Glutamatergic neuron (in vitro differentiated cells): ENCODE measurements at regions not wholly inside any gene's neighbourhood (a gene's known extent, or its start where the extent isn't known, plus 50 kb on each side); places are given as distances from the start of the nearest gene placed in this dataset.
"Not testable (repeated sequence)": the region's sequence is repeated elsewhere in the genome, so short reads cannot be mapped to it uniquely, and the experiment has no call there.

Source experiments
- DNase-seq: peaks from one replicate; pipeline ENCODE4 v3.0.0; 2022
- H3K27ac Mint-ChIP-seq: one replicate; pipeline ENCODE4 v1.8.0; 2020; ENCODE audit warnings: mild to moderate bottlenecking, mixed read lengths, inconsistent platforms; ENCODE audit not compliant: unreplicated experiment
- H3K27me3 Mint-ChIP-seq: one replicate; pipeline ENCODE4 v1.8.0; 2020; ENCODE audit warnings: mild to moderate bottlenecking, moderate library complexity, mixed read lengths, inconsistent platforms; ENCODE audit not compliant: unreplicated experiment
- H3K36me3 Mint-ChIP-seq: one replicate; pipeline ENCODE4 v1.8.0; 2020; ENCODE audit warnings: mild to moderate bottlenecking, mixed read lengths, inconsistent platforms; ENCODE audit not compliant: unreplicated experiment
- H3K4me1 Mint-ChIP-seq: one replicate; pipeline ENCODE4 v1.8.0; 2020; ENCODE audit warnings: mild to moderate bottlenecking, low read depth, mixed read lengths, inconsistent platforms; ENCODE audit not compliant: unreplicated experiment
- H3K4me3 Mint-ChIP-seq: one replicate; pipeline ENCODE4 v1.8.0; 2020; ENCODE audit warnings: mild to moderate bottlenecking, mixed read lengths, inconsistent platforms; ENCODE audit not compliant: unreplicated experiment
- H3K9me3 Mint-ChIP-seq: one replicate; pipeline ENCODE4 v1.8.0; 2020; ENCODE audit warnings: mild to moderate bottlenecking, moderate library complexity, mixed read lengths, inconsistent platforms; ENCODE audit not compliant: unreplicated experiment
- TF ChIP-seq, protein P1 (sequence below): fragments of 200-600 bp; sonication (generic); IDR thresholded peaks from one replicate; pipeline ENCODE4 v1.5.0; 2021; ENCODE audit not compliant: partially characterized antibody, unreplicated experiment

DNA sequence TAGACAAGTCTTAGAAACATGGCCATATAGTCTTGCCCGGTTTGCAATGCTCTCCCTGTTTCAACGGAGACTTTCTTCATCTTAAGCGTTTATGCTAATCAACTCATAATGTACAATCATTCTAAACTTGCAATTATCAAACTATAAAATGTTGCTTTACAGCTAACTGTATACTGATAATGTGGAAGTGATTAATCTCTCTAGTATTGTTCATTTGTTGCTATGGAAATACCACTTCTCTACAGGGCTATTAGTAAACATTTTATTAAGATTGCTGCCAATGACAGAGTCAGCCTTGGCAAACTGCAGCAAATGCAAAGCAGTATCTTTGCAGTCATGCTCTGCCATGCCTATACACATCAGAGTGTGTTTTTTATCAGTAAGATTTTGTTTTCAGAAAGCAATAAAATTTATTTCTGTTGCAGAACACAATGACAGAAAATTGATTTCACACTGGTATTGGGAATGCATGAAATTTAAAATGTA is 1201.8 kb upstream of the CDH2 start:
- no peaks in the 10 kb centered on the region for H3K9me3 Mint-ChIP-seq
- TF ChIP-seq, protein P1, sequence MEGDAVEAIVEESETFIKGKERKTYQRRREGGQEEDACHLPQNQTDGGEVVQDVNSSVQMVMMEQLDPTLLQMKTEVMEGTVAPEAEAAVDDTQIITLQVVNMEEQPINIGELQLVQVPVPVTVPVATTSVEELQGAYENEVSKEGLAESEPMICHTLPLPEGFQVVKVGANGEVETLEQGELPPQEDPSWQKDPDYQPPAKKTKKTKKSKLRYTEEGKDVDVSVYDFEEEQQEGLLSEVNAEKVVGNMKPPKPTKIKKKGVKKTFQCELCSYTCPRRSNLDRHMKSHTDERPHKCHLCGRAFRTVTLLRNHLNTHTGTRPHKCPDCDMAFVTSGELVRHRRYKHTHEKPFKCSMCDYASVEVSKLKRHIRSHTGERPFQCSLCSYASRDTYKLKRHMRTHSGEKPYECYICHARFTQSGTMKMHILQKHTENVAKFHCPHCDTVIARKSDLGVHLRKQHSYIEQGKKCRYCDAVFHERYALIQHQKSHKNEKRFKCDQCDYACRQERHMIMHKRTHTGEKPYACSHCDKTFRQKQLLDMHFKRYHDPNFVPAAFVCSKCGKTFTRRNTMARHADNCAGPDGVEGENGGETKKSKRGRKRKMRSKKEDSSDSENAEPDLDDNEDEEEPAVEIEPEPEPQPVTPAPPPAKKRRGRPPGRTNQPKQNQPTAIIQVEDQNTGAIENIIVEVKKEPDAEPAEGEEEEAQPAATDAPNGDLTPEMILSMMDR = no peak
- H3K4me1 Mint-ChIP-seq = no peaks in the 10 kb centered on the region
- H3K27me3 Mint-ChIP-seq = no peaks in the 10 kb centered on the region
- H3K27ac Mint-ChIP-seq = no peak overlapping the region
- no peak overlapping the region for H3K4me3 Mint-ChIP-seq
- H3K36me3 Mint-ChIP-seq = no peaks in the 10 kb centered on the region
- DNase-seq = no peak

DNA sequence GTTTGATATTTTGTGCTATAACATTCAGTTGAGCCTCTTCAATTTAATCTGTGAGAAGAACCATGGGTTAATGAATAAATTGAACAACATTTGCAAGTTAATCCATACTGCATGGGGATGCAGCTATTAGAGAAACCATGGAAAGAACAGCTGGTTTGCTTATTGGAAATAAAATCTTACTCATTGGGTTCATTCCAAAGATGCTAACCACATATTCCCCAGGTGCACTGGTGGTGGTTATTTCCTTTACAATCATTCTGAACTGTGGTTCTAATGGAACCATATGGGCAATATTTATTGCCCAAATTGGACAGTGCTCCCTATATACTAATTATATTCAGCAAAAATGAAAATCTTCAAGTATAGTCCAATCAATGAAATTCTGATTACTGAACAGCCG is 1200.4 kb upstream of the CDH2 start:
- no peaks in the 10 kb centered on the region for H3K27me3 Mint-ChIP-seq
- H3K4me3 Mint-ChIP-seq = no peak overlapping the region
- H3K27ac Mint-ChIP-seq = no peak overlapping the region
- H3K4me1 Mint-ChIP-seq = no peaks in the 10 kb centered on the region
- DNase-seq = no peak
- TF ChIP-seq, protein P1 = no peak
- no peaks in the 10 kb centered on the region for H3K36me3 Mint-ChIP-seq
- H3K9me3 Mint-ChIP-seq = no peaks in the 10 kb centered on the region

DNA sequence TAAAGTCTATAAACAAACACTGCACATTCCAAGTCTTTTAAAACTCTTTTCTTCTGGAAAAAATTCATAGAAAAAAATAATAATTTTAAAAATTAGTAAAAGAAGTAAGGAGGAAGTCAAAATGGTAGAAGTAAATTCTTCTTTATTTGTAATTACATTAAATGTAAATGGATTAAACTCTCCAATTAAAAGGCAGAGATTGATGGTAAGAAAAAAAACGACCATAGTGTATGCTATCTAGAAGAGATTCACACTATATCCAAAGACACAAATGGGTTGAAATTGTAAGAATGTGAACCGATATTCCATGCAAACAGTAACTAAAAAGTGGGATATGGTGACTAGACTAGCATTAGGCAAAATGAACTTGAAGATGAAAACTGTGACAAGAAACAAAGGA is 1196.1 kb upstream of the CDH2 start:
- H3K27ac Mint-ChIP-seq = no peak overlapping the region
- no peak overlapping the region for H3K4me3 Mint-ChIP-seq
- no peaks in the 10 kb centered on the region for H3K4me1 Mint-ChIP-seq
- TF ChIP-seq, protein P1 = no peak
- H3K36me3 Mint-ChIP-seq = no peaks in the 10 kb centered on the region
- H3K9me3 Mint-ChIP-seq = no peaks in the 10 kb centered on the region
- no peak for DNase-seq
- H3K27me3 Mint-ChIP-seq = no peaks in the 10 kb centered on the region

DNA sequence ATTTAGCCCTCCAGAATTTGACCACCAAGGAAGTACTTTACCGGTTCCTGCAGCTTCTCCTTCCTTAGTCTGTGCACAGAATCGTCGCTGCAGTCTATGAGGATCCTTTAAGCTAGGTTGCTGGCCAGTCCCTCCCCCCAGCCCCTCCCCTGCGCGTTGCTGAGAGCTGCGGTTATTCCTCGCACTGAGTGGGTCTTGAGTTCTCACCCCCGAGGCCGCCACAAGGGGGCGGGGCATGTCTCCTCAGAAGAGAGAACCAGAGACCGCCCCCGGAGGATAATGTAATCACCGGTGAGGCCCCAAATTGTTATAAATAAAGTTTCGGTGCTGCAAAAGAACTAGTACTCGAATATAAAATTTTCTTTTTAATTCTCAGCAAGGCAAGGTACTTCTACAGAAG is 1184.9 kb upstream of the CDH2 start:
- TF ChIP-seq, protein P1 = no peak
- H3K4me1 Mint-ChIP-seq = peaks cover 2% of the 10 kb centered on the region
- no peak overlapping the region for H3K27ac Mint-ChIP-seq
- peak; percentile 18 for DNase-seq
- peaks cover 2% of the 10 kb centered on the region for H3K27me3 Mint-ChIP-seq
- H3K9me3 Mint-ChIP-seq = no peaks in the 10 kb centered on the region
- H3K36me3 Mint-ChIP-seq = no peaks in the 10 kb centered on the region
- H3K4me3 Mint-ChIP-seq = no peak overlapping the region

DNA sequence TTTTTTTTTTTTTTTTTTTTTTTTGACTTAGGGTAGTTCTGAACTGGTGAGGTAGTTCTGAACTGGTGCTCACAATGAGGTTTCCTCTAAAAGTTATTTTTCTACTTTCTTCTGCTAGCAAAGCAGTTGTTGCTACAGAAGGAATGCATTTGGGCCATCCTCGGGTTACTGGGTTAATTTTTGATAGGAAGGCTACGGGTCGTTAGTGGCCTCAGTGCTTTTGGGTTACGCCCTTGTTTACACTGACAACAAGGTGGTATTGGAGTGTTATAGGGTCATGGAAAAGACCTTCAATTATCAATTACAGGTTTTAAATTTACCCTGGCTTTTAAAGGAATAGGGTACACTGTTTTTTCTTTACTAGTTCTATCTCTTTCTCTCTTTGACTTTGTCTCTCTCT is 1183.7 kb upstream of the CDH2 start:
- H3K4me3 Mint-ChIP-seq, H3K4me1 Mint-ChIP-seq, H3K36me3 Mint-ChIP-seq, H3K27ac Mint-ChIP-seq, H3K9me3 Mint-ChIP-seq, DNase-seq, H3K27me3 Mint-ChIP-seq: not testable (repeated sequence)

DNA sequence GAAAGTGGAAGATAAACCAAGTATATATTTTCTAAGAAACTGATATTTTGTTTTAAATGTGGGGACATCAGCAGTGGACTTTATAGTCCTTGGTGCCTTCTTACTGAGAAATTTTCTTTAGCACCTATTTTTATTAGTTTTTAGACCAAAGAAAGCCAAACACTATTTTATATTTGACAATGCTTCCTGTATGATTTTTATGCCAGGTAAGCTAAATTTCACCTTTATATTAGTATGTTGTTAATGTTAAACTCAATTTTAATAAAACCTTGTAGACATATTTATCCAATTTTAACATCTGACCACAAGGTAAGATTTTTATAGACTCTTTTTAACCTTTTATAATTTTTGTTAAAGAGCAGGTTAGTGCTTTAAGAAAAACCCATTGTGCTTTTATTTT is 1182.3 kb upstream of the CDH2 start:
- not testable (repeated sequence) for H3K27ac Mint-ChIP-seq, H3K4me1 Mint-ChIP-seq, DNase-seq, H3K27me3 Mint-ChIP-seq, H3K9me3 Mint-ChIP-seq, H3K4me3 Mint-ChIP-seq, H3K36me3 Mint-ChIP-seq
